CD14-positive monocyte (primary cell): ENCODE measurements at regions not wholly inside any gene's neighbourhood (a gene's known extent, or its start where the extent isn't known, plus 50 kb on each side); places are given as distances from the start of the nearest gene placed in this dataset.

Experiments
- DNase-seq, 3 donors: peaks; one replicate each; pipeline ENCODE4 v3.0.0-alpha.2; 2011 to 2022
- H2AFZ ChIP-seq: 2 replicates; pipeline ENCODE4 v1.6.0; 2012; ENCODE audit warnings: mild to moderate bottlenecking, low read depth, low read length, inconsistent platforms; ENCODE audit not compliant: insufficient read depth, poor library complexity, severe bottlenecking
- H3K27ac ChIP-seq, 2 donors: 1 replicate in 1 of 2; 2 replicates in 1 of 2; pipeline ENCODE4 v1.5.1; 2012 to 2013; ENCODE audit warnings: low read length in 2 of 2, control low read depth in 1 of 2, inconsistent platforms in 1 of 2, low read depth in 1 of 2, mild to moderate bottlenecking in 1 of 2
- H3K27me3 ChIP-seq, 2 donors: one replicate each; pipeline versions ENCODE4 v1.6.0 to v1.6.1; 2011 to 2013; ENCODE audit warnings: low read length in 2 of 2; ENCODE audit not compliant: control insufficient read depth in 2 of 2, insufficient read depth in 2 of 2
- H3K36me3 ChIP-seq, 2 donors: replicated peaks in 1 of 2; 1 replicate in 1 of 2; 2 replicates in 1 of 2; pipeline versions ENCODE4 v1.5.1 to v1.6.1; 2012 to 2013; ENCODE audit warnings: low read length in 2 of 2, control low read depth in 1 of 2, inconsistent platforms in 1 of 2, mild to moderate bottlenecking in 1 of 2; ENCODE audit not compliant: insufficient read depth in 2 of 2, control insufficient read depth in 1 of 2
- H3K4me1 ChIP-seq, 2 donors: 1 replicate in 1 of 2; 2 replicates in 1 of 2; pipeline versions ENCODE4 v1.5.1 to v1.6.1; 2012 to 2013; ENCODE audit warnings: low read length in 2 of 2, control low read depth in 1 of 2, inconsistent platforms in 1 of 2, mild to moderate bottlenecking in 1 of 2, moderate library complexity in 1 of 2; ENCODE audit not compliant: insufficient read depth in 2 of 2, control insufficient read depth in 1 of 2
- H3K4me2 ChIP-seq: replicated peaks from 2 replicates; pipeline ENCODE3; 2012; ENCODE audit warnings: low read length, moderate library complexity, mild to moderate bottlenecking; ENCODE audit not compliant: poor library complexity, severe bottlenecking; ENCODE audit errors: extremely low read depth
- H3K4me3 ChIP-seq, 3 experiments: fragments of 200-600 bp in 1 of 3; sonication (generic) in 1 of 3; replicated peaks in 1 of 3; 1 replicate in 2 of 3; 2 replicates in 1 of 3; pipeline ENCODE4 v1.5.1; 2011 to 2013; ENCODE audit warnings: low read length in 3 of 3, mild to moderate bottlenecking in 3 of 3, control low read depth in 2 of 3, low read depth in 2 of 3, inconsistent platforms in 1 of 3, moderate library complexity in 1 of 3
- H3K79me2 ChIP-seq: 2 replicates; pipeline ENCODE4 v1.6.0; 2012; ENCODE audit warnings: mild to moderate bottlenecking, control low read depth, inconsistent platforms, low read length, moderate library complexity; ENCODE audit not compliant: insufficient read depth
- H3K9ac ChIP-seq: 2 replicates; pipeline ENCODE4 v1.6.0; 2017; ENCODE audit warnings: low read length, mild to moderate bottlenecking; ENCODE audit not compliant: insufficient read depth, poor library complexity, severe bottlenecking
- H3K9me3 ChIP-seq, 2 donors: replicated peaks in 1 of 2; 1 replicate in 1 of 2; 2 replicates in 1 of 2; pipeline versions ENCODE4 v1.5.1 to v1.6.1; 2012 to 2013; ENCODE audit warnings: low read length in 2 of 2, control low read depth in 1 of 2; ENCODE audit not compliant: control insufficient read depth in 1 of 2, insufficient read depth in 1 of 2
- H4K20me1 ChIP-seq: 2 replicates; pipeline ENCODE4 v1.6.0; 2012; ENCODE audit warnings: mild to moderate bottlenecking, low read length, control low read depth, moderate library complexity; ENCODE audit not compliant: insufficient read depth
- H3K27ac Mint-ChIP-seq, 7 donors: one replicate each; pipeline ENCODE4 v1.8.0; 2020; ENCODE audit warnings: mild to moderate bottlenecking in 7 of 7, mixed read lengths in 7 of 7, moderate library complexity in 6 of 7, inconsistent platforms in 2 of 7
- H3K27me3 Mint-ChIP-seq, 3 donors: one replicate each; pipeline ENCODE4 v1.8.0; 2021 to 2022; ENCODE audit warnings: low read depth in 3 of 3, mild to moderate bottlenecking in 3 of 3, mixed read lengths in 3 of 3, moderate library complexity in 3 of 3, inconsistent platforms in 1 of 3
- H3K36me3 Mint-ChIP-seq, 2 donors: one replicate each; pipeline ENCODE4 v1.8.0; 2020; ENCODE audit warnings: mixed read lengths in 2 of 2, inconsistent platforms in 1 of 2, mild to moderate bottlenecking in 1 of 2
- H3K4me1 Mint-ChIP-seq: one replicate; pipeline ENCODE4 v1.8.0; 2020; ENCODE audit warnings: mild to moderate bottlenecking, mixed read lengths
- H3K4me3 Mint-ChIP-seq, 2 donors: one replicate each; pipeline ENCODE4 v1.8.0; 2020; ENCODE audit warnings: mild to moderate bottlenecking in 2 of 2, mixed read lengths in 2 of 2, moderate library complexity in 1 of 2
- H3K9me3 Mint-ChIP-seq, 7 donors: one replicate each; pipeline ENCODE4 v1.8.0; 2020 to 2022; ENCODE audit warnings: mixed read lengths in 7 of 7, mild to moderate bottlenecking in 6 of 7, moderate library complexity in 6 of 7, inconsistent platforms in 2 of 7
- CTCF ChIP-seq: fragments of 200-600 bp; IDR thresholded peaks from one replicate; pipeline ENCODE4 v1.8.0; 2022; ENCODE audit warnings: antibody characterized with exemption, mild to moderate bottlenecking
- WGBS: methylation state at CpG from one replicate; pipeline ENCODE4 v1.1.5; 2013; ENCODE audit warnings: missing lambda C conversion rate; ENCODE audit not compliant: insufficient coverage; 5-methylcytosine and 5-hydroxymethylcytosine counted together
- intact Hi-C, 2 donors: fragments of 100-400 bp; cut with micrococcal nuclease; formaldehyde crosslinking; loops; one replicate each; pipeline versions ENCODE4 v1.15.0 to v1.15.1; 2023

- no peaks in the 10 kb centered on the region for H3K27me3 ChIP-seq
- H3K4me1 ChIP-seq, result peaks cover 22 to 32% of the 10 kb centered on the region in 2 donors
- H3K27me3 Mint-ChIP-seq, result peaks cover 0 to 9% (median 0%) of the 10 kb centered on the region in 3 donors
- DNase-seq, result no peak
- no peak overlapping the region for H3K27ac ChIP-seq
- peak overlapping the region in 1 of 2 donors; percentile 32 for H3K4me3 Mint-ChIP-seq
- intact Hi-C loops, result no loop called here
- H3K9ac ChIP-seq, result no peak overlapping the region
- H3K36me3 ChIP-seq, result no peaks in the 10 kb centered on the region
- no peak overlapping the region for H3K4me3 ChIP-seq
- no peaks in the 10 kb centered on the region for H3K9me3 ChIP-seq
- H3K36me3 Mint-ChIP-seq, result peaks cover 5 to 13% of the 10 kb centered on the region in 2 donors
- H3K27ac Mint-ChIP-seq, result peak overlapping the region in 6 of 7 donors; percentile 4 to 54 (median 48)
- peaks cover 44% of the 10 kb centered on the region for H3K4me1 Mint-ChIP-seq
- H3K79me2 ChIP-seq, result no peaks in the 10 kb centered on the region
- TF ChIP-seq CTCF, result no peak
- H2AFZ ChIP-seq, result no peak overlapping the region
- WGBS, result 100% methylated on average over 1 of the region's 2 CpGs
- H3K4me2 ChIP-seq, result no peak overlapping the region
- no peaks in the 10 kb centered on the region for H4K20me1 ChIP-seq
- H3K9me3 Mint-ChIP-seq, result no peaks in the 10 kb centered on the region
These were observed 523.1 kb downstream of the CD83 start for GRCh38 chr6:14640631-14641030.

- H3K9me3 Mint-ChIP-seq, result no peaks in the 10 kb centered on the region
- no peak overlapping the region for H3K4me3 Mint-ChIP-seq
- H3K4me1 ChIP-seq, result peaks cover 18 to 23% of the 10 kb centered on the region in 2 donors
- no peaks in the 10 kb centered on the region for H3K27me3 ChIP-seq
- H3K36me3 ChIP-seq, result no peaks in the 10 kb centered on the region
- WGBS, result 76% methylated on average over 10 of the region's 18 CpGs
- peaks cover 5 to 16% of the 10 kb centered on the region in 2 donors for H3K36me3 Mint-ChIP-seq
- H3K27me3 Mint-ChIP-seq, result peaks cover 0 to 8% (median 0%) of the 10 kb centered on the region in 3 donors
- intact Hi-C loops, result no loop called here
- H3K4me1 Mint-ChIP-seq, result peaks cover 37% of the 10 kb centered on the region
- H3K4me3 ChIP-seq, result no peak overlapping the region
- H3K27ac Mint-ChIP-seq, result peak overlapping the region in 4 of 7 donors; percentile 7 to 80 (median 28)
- no peak overlapping the region for H3K4me2 ChIP-seq
- no peak for DNase-seq
- H3K79me2 ChIP-seq, result no peaks in the 10 kb centered on the region
- H3K9me3 ChIP-seq, result no peaks in the 10 kb centered on the region
- no peaks in the 10 kb centered on the region for H4K20me1 ChIP-seq
- peak overlapping the region; percentile 25 for H2AFZ ChIP-seq
- no peak overlapping the region for H3K9ac ChIP-seq
- H3K27ac ChIP-seq, result no peak overlapping the region
- no peak for TF ChIP-seq CTCF
These were observed 524.0 kb downstream of the CD83 start for GRCh38 chr6:14641423-14642135.
